ENCODE measurements at regions not wholly inside any gene's neighbourhood (a gene's known extent, or its start where the extent isn't known, plus 50 kb on each side); places are given as distances from the start of the nearest gene placed in this dataset.

DNA sequence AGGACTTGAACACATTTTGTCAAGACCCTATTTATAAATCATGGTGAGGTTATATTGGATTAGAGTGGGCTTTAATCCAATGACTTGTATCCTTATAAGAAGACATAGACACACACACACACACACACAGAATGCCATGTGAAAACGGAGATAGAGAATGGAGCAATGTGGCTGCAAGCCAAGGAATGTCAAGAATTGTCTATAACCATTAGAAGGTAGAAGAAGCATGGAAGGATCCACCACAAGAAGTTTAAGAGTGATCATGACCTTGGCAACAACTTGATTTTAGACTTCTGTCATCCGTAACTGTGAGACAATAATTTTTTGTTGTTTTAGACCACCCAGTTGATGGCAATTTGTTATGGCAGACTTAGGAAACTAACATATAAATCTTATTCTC lies 514.2 kb downstream of the TFEC start:
- Histone ChIP-seq H3K9me3 (ENCODE audit: low read length) (no peaks in the 10 kb centered on the region), H4K20me1 (ENCODE audit: insufficient read depth, low read length) (no peaks in the 10 kb centered on the region), H3K9me2 (ENCODE audit: low read depth, low read length) (no peaks in the 10 kb centered on the region), H3K36me3 (ENCODE audit: insufficient read depth, low read length) (no peaks in the 10 kb centered on the region), H3F3A (ENCODE audit: insufficient read depth, low read length) (no peaks in the 10 kb centered on the region), H2AFZ (ENCODE audit: low read length) (no peak overlapping the region), H3K4me1 (ENCODE audit: insufficient read depth, low read length, severe bottlenecking) (no peaks in the 10 kb centered on the region), H3K27ac (ENCODE audit: low read depth, low read length, poor library complexity, severe bottlenecking) (no peak overlapping the region), H3K4me3 (ENCODE audit: low read depth, low read length, poor library complexity, severe bottlenecking) (no peak overlapping the region), H3K79me2 (ENCODE audit: insufficient read depth, low read length) (no peaks in the 10 kb centered on the region), H3K9ac (ENCODE audit: low read length) (no peak overlapping the region), H3K27me3 (ENCODE audit: insufficient read depth, low read length) (no peaks in the 10 kb centered on the region), H3K4me2 (ENCODE audit: low read length) (no peak overlapping the region)
- TF ChIP-seq EZH2 (IDR thresholded peaks at IDR 0.05; ENCODE audit: borderline replicate concordance, low read length), result no peak
- TF ChIP-seq, protein P1, sequence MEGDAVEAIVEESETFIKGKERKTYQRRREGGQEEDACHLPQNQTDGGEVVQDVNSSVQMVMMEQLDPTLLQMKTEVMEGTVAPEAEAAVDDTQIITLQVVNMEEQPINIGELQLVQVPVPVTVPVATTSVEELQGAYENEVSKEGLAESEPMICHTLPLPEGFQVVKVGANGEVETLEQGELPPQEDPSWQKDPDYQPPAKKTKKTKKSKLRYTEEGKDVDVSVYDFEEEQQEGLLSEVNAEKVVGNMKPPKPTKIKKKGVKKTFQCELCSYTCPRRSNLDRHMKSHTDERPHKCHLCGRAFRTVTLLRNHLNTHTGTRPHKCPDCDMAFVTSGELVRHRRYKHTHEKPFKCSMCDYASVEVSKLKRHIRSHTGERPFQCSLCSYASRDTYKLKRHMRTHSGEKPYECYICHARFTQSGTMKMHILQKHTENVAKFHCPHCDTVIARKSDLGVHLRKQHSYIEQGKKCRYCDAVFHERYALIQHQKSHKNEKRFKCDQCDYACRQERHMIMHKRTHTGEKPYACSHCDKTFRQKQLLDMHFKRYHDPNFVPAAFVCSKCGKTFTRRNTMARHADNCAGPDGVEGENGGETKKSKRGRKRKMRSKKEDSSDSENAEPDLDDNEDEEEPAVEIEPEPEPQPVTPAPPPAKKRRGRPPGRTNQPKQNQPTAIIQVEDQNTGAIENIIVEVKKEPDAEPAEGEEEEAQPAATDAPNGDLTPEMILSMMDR (IDR thresholded peaks at IDR 0.05; ENCODE audit: low read length), result no peak

DNA sequence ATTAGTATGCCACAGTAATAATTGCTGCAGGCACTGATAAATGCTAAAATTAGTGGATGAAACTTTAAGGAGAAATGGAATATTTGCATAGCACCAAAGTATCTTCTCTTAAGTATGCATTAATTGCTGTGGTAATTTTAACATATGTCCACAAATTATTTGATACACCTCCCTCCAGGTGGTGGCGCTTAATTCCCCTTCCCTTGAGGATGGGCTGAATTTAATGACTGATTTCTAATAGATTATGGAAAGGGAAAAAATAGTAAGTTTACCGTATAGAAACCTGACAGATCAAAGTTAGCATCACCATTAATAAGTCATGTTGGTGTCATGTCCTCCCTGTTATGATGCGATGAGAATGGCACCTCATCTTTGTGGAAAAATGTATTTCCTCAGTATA lies 519.2 kb downstream of the TFEC start:
- no peak for TF ChIP-seq EZH2 (IDR thresholded peaks at IDR 0.05; ENCODE audit: borderline replicate concordance, low read length)
- TF ChIP-seq, protein P1 (IDR thresholded peaks at IDR 0.05; ENCODE audit: low read length), result peak; percentile 13; the same call in 1 of the 2 replicates
- no peak overlapping the region for H3K4me3 ChIP-seq (ENCODE audit: low read depth, low read length, poor library complexity, severe bottlenecking)

DNA sequence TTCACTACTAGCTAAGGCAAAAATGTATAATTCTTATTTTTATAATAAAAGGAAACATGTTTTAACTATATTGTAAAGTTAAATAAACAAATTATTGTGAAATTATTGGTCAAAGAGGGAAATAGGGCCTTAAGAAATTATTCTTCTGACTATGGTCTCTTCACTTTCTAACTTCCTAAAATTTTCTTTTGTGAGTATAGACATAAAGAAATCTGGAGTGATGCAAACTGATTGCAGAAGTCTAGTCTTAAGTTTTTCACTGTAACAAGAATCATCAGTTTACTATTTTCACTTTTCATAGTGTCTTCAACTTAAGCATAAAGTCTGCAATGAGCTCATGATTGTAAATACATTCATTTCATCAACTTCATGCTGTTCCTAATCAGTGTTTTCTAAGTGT lies 525.4 kb downstream of the TFEC start:
- no peaks in the 10 kb centered on the region for H3K4me1 ChIP-seq (ENCODE audit: insufficient read depth, low read length, severe bottlenecking)
- no peak overlapping the region for H3K27ac ChIP-seq (ENCODE audit: low read depth, low read length, poor library complexity, severe bottlenecking)
- TF ChIP-seq, protein P1 (IDR thresholded peaks at IDR 0.05; ENCODE audit: low read length), result no peak
- no peak for TF ChIP-seq EZH2 (IDR thresholded peaks at IDR 0.05; ENCODE audit: borderline replicate concordance, low read length)

More for the DNA sequence above, 519.2 kb downstream of the TFEC start:
- H3K27me3 ChIP-seq (ENCODE audit: insufficient read depth, low read length), result no peaks in the 10 kb centered on the region
- H3K27ac ChIP-seq (ENCODE audit: low read depth, low read length, poor library complexity, severe bottlenecking), result no peak overlapping the region
- H3K4me2 ChIP-seq (ENCODE audit: low read length), result no peak overlapping the region
- H4K20me1 ChIP-seq (ENCODE audit: insufficient read depth, low read length), result no peaks in the 10 kb centered on the region
- no peaks in the 10 kb centered on the region for H3K9me3 ChIP-seq (ENCODE audit: low read length)
- H3K36me3 ChIP-seq (ENCODE audit: insufficient read depth, low read length), result no peaks in the 10 kb centered on the region
- H3K9ac ChIP-seq (ENCODE audit: low read length), result no peak overlapping the region
- no peak overlapping the region for H2AFZ ChIP-seq (ENCODE audit: low read length)
- H3K4me1 ChIP-seq (ENCODE audit: insufficient read depth, low read length, severe bottlenecking), result no peaks in the 10 kb centered on the region
- no peaks in the 10 kb centered on the region for H3F3A ChIP-seq (ENCODE audit: insufficient read depth, low read length)
- no peaks in the 10 kb centered on the region for H3K79me2 ChIP-seq (ENCODE audit: insufficient read depth, low read length)
- no peaks in the 10 kb centered on the region for H3K9me2 ChIP-seq (ENCODE audit: low read depth, low read length)

More for the DNA sequence above, 525.4 kb downstream of the TFEC start:
- Histone ChIP-seq H3K4me3 (ENCODE audit: low read depth, low read length, poor library complexity, severe bottlenecking) (no peak overlapping the region), H3K9me3 (ENCODE audit: low read length) (no peaks in the 10 kb centered on the region), H3F3A (ENCODE audit: insufficient read depth, low read length) (no peaks in the 10 kb centered on the region), H3K36me3 (ENCODE audit: insufficient read depth, low read length) (no peaks in the 10 kb centered on the region), H3K4me2 (ENCODE audit: low read length) (no peak overlapping the region), H3K9ac (ENCODE audit: low read length) (no peak overlapping the region), H2AFZ (ENCODE audit: low read length) (no peak overlapping the region), H3K27me3 (ENCODE audit: insufficient read depth, low read length) (no peaks in the 10 kb centered on the region), H4K20me1 (ENCODE audit: insufficient read depth, low read length) (no peaks in the 10 kb centered on the region), H3K9me2 (ENCODE audit: low read depth, low read length) (no peaks in the 10 kb centered on the region; the same call in 1 of the 2 replicates), H3K79me2 (ENCODE audit: insufficient read depth, low read length) (no peaks in the 10 kb centered on the region)

Data from OCI-LY1 (cell line).